ENCODE measurements at regions not wholly inside any gene's neighbourhood (a gene's known extent, or its start where the extent isn't known, plus 50 kb on each side); places are given as distances from the start of the nearest gene placed in this dataset.

GRCh38 chr5:39698838-39699560, 274.2 kb upstream of the DAB2 start:
- Histone ChIP-seq H3K4me1 (ENCODE audit: control insufficient read depth, extremely low read depth, insufficient read depth, low read length) (no peaks in the 10 kb centered on the region), H2AFZ (ENCODE audit: control insufficient read depth, low read length) (no peak overlapping the region), H3K4me2 (ENCODE audit: control insufficient read depth, extremely low read depth, insufficient read depth, low read depth, low read length) (no peak overlapping the region), H4K20me1 (ENCODE audit: control insufficient read depth, extremely low read depth, insufficient read depth, low read length) (no peaks in the 10 kb centered on the region), H3K36me3 (ENCODE audit: control insufficient read depth in 2 of 2, extremely low read depth in 1 of 2, insufficient read depth in 2 of 2, low read length in 2 of 2) (no peaks in the 10 kb centered on the region), H3K79me2 (ENCODE audit: control insufficient read depth, insufficient read depth, low read length) (no peaks in the 10 kb centered on the region), H3K27me3 (ENCODE audit: control insufficient read depth, extremely low read depth, insufficient read depth, low read length) (no peaks in the 10 kb centered on the region), H3K9ac (ENCODE audit: control insufficient read depth, extremely low read depth, insufficient read depth, low read length) (no peak overlapping the region), H3K4me3 (ENCODE audit: control insufficient read depth in 2 of 3, extremely low read depth in 1 of 3, insufficient read depth in 2 of 3, low read depth in 1 of 3, low read length in 3 of 3) (no peak overlapping the region), H3K9me1 (ENCODE audit: control insufficient read depth, extremely low read depth, insufficient read depth, low read length) (no peaks in the 10 kb centered on the region), H3K27ac (ENCODE audit: control insufficient read depth, insufficient read depth, low read length) (no peak overlapping the region), H3K9me3 (ENCODE audit: control insufficient read depth, low read depth, low read length) (no peaks in the 10 kb centered on the region)
- dilution Hi-C loops (cut with MboI; ENCODE audit: extremely low pct_ligation_motif_present, low sequenced_read_pairs), result no loop called here
- DNase-seq (ENCODE audit: low read depth, low spot score), result no peak
- no peak for TF ChIP-seq EZH2 (IDR thresholded peaks at IDR 0.05; ENCODE audit: low read length)
- TF ChIP-seq, protein P1, sequence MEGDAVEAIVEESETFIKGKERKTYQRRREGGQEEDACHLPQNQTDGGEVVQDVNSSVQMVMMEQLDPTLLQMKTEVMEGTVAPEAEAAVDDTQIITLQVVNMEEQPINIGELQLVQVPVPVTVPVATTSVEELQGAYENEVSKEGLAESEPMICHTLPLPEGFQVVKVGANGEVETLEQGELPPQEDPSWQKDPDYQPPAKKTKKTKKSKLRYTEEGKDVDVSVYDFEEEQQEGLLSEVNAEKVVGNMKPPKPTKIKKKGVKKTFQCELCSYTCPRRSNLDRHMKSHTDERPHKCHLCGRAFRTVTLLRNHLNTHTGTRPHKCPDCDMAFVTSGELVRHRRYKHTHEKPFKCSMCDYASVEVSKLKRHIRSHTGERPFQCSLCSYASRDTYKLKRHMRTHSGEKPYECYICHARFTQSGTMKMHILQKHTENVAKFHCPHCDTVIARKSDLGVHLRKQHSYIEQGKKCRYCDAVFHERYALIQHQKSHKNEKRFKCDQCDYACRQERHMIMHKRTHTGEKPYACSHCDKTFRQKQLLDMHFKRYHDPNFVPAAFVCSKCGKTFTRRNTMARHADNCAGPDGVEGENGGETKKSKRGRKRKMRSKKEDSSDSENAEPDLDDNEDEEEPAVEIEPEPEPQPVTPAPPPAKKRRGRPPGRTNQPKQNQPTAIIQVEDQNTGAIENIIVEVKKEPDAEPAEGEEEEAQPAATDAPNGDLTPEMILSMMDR (optimal IDR thresholded peaks at IDR 0.05 in 1 of 3, IDR thresholded peaks at IDR 0.05 in 1 of 3, conservative IDR thresholded peaks at IDR 0.05 in 1 of 3; ENCODE audit: extremely low read depth in 1 of 3, insufficient read depth in 2 of 3, low read length in 3 of 3), result no peak
- FAIRE-seq, result no peak

GRCh38 chr5:39697881-39698280, 273.1 kb upstream of the DAB2 start:
- no peaks in the 10 kb centered on the region for H3K79me2 ChIP-seq (ENCODE audit: control insufficient read depth, insufficient read depth, low read length)
- H2AFZ ChIP-seq (ENCODE audit: control insufficient read depth, low read length), result no peak overlapping the region
- no peak overlapping the region for H3K27ac ChIP-seq (ENCODE audit: control insufficient read depth, insufficient read depth, low read length)
- H4K20me1 ChIP-seq (ENCODE audit: control insufficient read depth, extremely low read depth, insufficient read depth, low read length), result no peaks in the 10 kb centered on the region
- no peaks in the 10 kb centered on the region for H3K27me3 ChIP-seq (ENCODE audit: control insufficient read depth, extremely low read depth, insufficient read depth, low read length)
- dilution Hi-C loops (cut with MboI; ENCODE audit: extremely low pct_ligation_motif_present, low sequenced_read_pairs), result no loop called here
- DNase-seq (ENCODE audit: low read depth, low spot score) (no peak), FAIRE-seq (no peak)
- TF ChIP-seq, protein P1 (optimal IDR thresholded peaks at IDR 0.05 in 1 of 3, IDR thresholded peaks at IDR 0.05 in 1 of 3, conservative IDR thresholded peaks at IDR 0.05 in 1 of 3; ENCODE audit: extremely low read depth in 1 of 3, insufficient read depth in 2 of 3, low read length in 3 of 3), result no peak
- TF ChIP-seq EZH2 (IDR thresholded peaks at IDR 0.05; ENCODE audit: low read length), result no peak
- no peaks in the 10 kb centered on the region for H3K36me3 ChIP-seq (ENCODE audit: control insufficient read depth in 2 of 2, extremely low read depth in 1 of 2, insufficient read depth in 2 of 2, low read length in 2 of 2)
- no peak overlapping the region for H3K4me2 ChIP-seq (ENCODE audit: control insufficient read depth, extremely low read depth, insufficient read depth, low read depth, low read length)
- no peak overlapping the region for H3K9ac ChIP-seq (ENCODE audit: control insufficient read depth, extremely low read depth, insufficient read depth, low read length)
- H3K9me1 ChIP-seq (ENCODE audit: control insufficient read depth, extremely low read depth, insufficient read depth, low read length), result no peaks in the 10 kb centered on the region
- H3K9me3 ChIP-seq (ENCODE audit: control insufficient read depth, low read depth, low read length), result no peaks in the 10 kb centered on the region
- H3K4me3 ChIP-seq (ENCODE audit: control insufficient read depth in 2 of 3, extremely low read depth in 1 of 3, insufficient read depth in 2 of 3, low read depth in 1 of 3, low read length in 3 of 3), result no peak overlapping the region
- H3K4me1 ChIP-seq (ENCODE audit: control insufficient read depth, extremely low read depth, insufficient read depth, low read length), result no peaks in the 10 kb centered on the region
